C4-2B (cell line): ENCODE measurements at regions not wholly inside any gene's neighbourhood (a gene's known extent, or its start where the extent isn't known, plus 50 kb on each side); places are given as distances from the start of the nearest gene placed in this dataset.

Experiments
- H3K27ac ChIP-seq: fragments of 450-650 bp; 2 replicates; pipeline ENCODE4 v1.5.1; 2017
- ZFX ChIP-seq: fragments of 450-650 bp; IDR thresholded peaks from 2 replicates; pipeline ENCODE4 v1.6.1; 2017
- TF ChIP-seq, protein P1 (sequence below): fragments of 450-650 bp; conservative IDR thresholded peaks from 2 replicates; pipeline ENCODE4 v1.5.1; 2017; ENCODE audit warnings: mild to moderate bottlenecking

DNA sequence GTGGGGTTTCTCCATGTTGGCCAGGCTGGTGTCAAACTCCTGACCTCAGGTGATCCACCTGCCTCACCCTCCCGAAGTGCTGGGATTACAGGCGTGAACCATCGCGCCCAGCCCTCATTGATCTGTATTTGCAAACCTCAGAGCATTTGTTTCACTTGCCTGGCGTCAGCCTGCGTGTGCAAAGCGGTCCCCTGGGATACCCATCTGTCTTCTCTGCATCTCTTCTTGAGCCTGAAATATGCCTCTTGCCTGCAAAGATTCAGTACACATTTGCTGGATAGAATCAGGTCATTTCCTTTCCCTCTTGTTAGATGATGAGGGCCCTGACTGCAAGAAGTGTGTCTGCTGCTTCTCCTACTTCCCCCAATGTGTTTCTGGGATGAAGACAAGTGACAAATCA is 1291.0 kb downstream of the TBC1D22A start:
- no peak for TF ChIP-seq ZFX
- TF ChIP-seq, protein P1, sequence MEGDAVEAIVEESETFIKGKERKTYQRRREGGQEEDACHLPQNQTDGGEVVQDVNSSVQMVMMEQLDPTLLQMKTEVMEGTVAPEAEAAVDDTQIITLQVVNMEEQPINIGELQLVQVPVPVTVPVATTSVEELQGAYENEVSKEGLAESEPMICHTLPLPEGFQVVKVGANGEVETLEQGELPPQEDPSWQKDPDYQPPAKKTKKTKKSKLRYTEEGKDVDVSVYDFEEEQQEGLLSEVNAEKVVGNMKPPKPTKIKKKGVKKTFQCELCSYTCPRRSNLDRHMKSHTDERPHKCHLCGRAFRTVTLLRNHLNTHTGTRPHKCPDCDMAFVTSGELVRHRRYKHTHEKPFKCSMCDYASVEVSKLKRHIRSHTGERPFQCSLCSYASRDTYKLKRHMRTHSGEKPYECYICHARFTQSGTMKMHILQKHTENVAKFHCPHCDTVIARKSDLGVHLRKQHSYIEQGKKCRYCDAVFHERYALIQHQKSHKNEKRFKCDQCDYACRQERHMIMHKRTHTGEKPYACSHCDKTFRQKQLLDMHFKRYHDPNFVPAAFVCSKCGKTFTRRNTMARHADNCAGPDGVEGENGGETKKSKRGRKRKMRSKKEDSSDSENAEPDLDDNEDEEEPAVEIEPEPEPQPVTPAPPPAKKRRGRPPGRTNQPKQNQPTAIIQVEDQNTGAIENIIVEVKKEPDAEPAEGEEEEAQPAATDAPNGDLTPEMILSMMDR: no peak
- H3K27ac ChIP-seq: no peak overlapping the region

DNA sequence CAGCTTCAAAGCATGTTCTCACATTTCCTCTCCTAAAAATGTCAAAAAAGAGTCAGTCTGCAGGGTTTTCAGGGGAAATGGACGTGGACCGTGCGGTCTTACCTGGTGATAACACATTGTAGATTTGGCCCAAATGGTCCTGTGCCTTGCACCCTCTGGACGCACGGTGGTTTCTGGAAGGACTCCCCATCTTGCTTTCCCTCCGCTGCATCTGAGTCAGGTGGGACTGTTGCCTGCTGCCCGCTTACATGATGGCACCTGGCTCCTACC is 1290.1 kb downstream of the TBC1D22A start:
- TF ChIP-seq ZFX: no peak
- TF ChIP-seq, protein P1: no peak
- no peak overlapping the region for H3K27ac ChIP-seq

DNA sequence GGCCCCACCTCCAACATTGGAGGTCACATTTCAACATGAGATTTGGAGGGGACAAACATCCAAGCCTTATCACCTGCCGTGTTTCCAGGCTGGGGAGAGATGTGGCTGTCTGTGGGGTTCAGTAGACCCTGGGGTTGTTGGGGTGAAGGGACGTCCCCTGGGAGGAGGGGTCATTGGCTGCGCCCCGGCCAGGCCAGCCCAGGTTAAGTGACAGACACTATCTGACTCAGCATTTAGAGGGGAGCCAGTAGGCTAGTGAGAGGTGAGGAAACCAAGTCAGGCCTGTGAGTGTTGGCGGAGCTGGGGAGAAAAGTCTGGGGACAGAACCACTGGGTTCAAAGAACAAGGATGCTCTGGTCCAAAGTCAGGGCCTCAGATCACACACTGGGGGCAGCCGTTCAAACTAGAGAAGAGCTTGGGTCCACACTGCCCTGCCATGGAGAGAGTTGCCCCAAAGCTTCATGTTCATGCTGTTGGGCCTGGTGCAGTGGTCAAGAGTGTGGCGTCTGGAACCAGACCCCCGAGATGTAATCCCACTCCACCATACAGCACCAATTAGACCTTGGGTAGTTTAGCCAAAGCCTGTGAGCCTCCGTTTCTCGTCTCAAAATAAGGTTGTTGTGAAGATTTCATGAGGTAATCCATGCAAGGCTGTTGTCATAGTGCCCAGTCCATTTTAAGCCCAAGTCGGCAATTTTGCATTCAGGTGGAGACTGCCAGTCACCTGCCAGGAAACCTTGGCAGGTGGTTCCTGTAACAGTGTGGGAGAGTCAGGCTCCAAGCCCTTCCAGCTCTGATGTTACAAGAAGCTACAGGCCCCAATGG is 1289.6 kb downstream of the TBC1D22A start:
- TF ChIP-seq ZFX: no peak
- TF ChIP-seq, protein P1: no peak

DNA sequence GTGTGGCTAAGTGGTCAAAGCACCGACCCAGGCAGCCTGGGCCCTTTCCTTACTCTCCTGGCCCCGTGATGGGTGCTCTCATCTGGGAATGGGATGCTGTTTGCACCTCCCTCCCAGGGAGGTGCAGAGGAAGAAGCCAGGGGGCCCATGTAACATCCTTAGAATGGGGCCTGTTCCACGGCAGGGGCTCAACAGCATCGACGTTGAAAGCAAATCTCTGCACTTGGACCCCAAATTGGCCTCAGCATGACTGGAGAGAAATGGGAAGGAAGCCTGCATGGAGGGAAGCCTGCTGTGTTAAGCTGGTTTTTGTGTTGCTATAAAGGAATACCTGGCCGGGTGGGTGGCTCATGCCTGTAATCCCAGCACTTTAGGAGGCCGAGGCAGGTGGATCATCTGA is 1288.4 kb downstream of the TBC1D22A start:
- TF ChIP-seq, protein P1: no peak
- TF ChIP-seq ZFX: no peak

More for the DNA sequence above, 1289.6 kb downstream of the TBC1D22A start:
- H3K27ac ChIP-seq: no peak overlapping the region

DNA sequence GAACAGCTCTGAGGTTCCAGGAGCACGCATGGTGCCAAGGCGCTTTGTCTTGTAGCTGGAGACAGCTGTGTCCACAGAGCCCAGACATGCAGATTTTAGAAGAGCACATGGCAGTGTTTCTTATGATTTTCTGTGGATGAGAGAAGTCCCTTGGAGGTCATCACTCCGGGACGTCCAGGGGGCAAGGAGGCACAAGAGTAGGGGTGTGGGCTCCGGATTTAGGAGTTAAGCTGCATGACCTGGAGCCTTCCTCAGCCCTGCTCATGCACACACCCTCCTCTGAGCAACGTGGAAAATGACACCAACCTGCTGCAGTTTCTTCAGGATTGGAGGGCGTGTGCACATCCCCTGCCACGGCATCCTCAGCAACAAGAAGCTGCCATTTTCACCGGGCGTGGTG is 1286.7 kb downstream of the TBC1D22A start:
- TF ChIP-seq, protein P1: no peak
- no peak for TF ChIP-seq ZFX
- H3K27ac ChIP-seq: no peak overlapping the region

More for the DNA sequence above, 1288.4 kb downstream of the TBC1D22A start:
- H3K27ac ChIP-seq: no peak overlapping the region

DNA sequence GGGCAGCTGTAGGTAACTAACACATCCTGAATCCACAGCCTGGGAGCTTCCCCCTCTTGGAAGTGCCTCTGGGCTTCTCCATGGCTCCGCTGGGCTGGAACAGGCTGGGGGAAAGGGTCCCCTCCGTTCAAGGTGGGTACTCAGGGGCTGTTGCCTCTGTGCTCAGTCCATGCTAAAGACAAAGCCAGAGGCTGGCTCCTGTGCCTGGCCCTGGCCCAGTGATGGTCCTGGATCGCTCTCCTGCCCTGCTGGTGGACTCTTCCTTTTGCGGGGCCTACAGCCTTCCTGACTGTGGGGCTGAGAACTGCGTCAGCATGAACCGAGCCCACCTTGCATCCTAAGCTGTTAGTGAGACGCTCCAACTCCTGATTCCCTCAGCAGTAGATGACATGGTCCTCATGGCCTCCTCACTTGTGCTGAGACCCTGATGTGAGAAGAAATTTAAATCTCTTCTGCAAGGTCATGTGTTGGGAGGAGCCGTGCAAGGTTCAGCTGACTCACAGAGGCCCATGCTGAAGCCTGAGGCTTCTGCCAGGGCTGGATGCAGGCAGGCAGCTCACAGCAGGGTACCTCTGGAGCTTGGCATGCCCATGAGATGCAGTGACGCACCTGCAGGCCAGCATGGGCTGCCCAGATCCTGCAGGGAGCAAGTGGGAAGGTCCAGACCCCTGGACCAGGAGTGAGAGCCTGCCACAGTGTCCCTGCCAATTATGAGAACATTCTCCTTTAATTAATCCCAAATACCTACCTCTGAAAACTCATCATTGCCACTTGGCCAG is 1285.5 kb downstream of the TBC1D22A start:
- H3K27ac ChIP-seq: no peak overlapping the region
- no peak for TF ChIP-seq ZFX
- TF ChIP-seq, protein P1: no peak

DNA sequence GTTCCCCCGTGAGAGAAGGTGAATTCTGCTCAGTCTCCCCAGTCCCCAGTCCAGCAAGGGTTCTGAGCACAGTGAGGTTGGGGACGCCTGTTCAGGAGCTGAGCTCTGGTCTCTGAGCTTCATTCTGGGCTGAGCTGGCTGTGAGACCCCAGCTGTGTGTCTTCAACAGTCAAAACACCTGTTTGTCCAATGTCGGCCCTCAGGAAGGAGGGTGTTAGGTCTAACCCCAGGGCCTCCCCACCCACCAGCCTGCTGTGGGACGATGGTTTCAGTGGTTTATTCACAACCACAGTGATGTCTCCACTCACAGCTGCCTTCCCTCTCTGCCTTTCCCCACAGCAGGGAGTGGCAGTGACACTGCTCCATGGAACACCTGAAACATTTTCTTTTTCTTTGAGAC is 1282.9 kb downstream of the TBC1D22A start:
- H3K27ac ChIP-seq: no peak overlapping the region
- TF ChIP-seq, protein P1: no peak
- no peak for TF ChIP-seq ZFX
